ENCODE measurements at regions not wholly inside any gene's neighbourhood (a gene's known extent, or its start where the extent isn't known, plus 50 kb on each side); places are given as distances from the start of the nearest gene placed in this dataset.

DNA sequence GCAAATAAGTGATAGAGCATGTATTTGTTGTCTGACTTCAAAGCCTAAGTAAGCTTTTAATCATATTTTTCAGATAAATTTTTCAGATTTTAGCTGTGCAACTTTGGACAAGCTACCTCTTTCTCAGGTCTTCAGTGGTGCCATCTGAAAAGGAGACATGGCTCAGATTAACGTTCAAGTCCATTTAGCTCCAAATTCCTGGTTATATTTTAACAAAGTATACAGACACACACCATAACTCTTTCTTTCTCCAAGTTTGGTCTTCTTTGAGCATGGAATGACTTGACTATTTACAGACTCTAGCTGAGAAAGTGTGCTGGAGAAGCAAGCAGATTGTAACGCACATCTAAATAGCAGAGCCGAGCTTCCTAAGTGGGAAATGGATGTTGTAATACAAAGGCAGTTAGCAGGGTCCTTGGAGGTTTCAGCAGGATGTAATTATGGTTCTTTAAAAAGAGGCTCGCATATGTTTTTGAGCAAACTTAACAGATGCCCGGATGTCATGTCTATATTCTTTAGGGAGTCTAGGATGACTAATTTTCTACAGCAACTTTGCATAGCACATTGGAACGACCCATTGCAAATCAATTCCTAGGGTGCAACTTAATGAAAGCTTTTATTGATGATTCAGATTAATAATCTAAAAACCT lies 128.1 kb upstream of the E2F8 start:
- no peak for TF ChIP-seq EZH2 (IDR thresholded peaks at IDR 0.05)
- TF ChIP-seq POLR2AphosphoS5 (IDR thresholded peaks at IDR 0.05; ENCODE audit: borderline replicate concordance, low read depth, low read length) = no peak
- TF ChIP-seq FOXP2 (optimal IDR thresholded peaks at IDR 0.05; ENCODE audit: control extremely low read depth, extremely low read length, insufficient read depth) = no peak
